ENCODE measurements at regions not wholly inside any gene's neighbourhood (a gene's known extent, or its start where the extent isn't known, plus 50 kb on each side); places are given as distances from the start of the nearest gene placed in this dataset.

DNA sequence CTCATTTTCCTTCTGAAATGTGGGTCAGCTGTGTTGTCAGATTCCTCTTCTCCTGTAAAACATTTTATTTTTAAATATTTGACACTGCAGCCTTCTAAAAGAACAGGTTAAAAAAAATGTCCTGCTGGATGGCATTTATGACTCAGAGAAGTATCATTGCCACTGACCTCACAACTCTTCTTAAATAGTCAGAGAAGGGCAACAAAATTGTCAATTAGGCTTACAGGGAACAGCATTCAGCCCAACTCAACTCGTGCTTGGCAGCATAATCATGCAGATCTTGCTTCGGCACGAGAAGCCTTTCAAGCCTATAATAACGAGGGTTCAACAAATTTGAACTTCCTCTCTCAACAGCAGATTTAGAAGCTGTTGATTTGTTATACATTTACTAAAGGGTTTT is 296.7 kb upstream of the DACH1 start:
- intact Hi-C loops (cut with DNase I, micrococcal nuclease): no loop called here
- ATAC-seq (no peak), DNase-seq (no peak)

DNA sequence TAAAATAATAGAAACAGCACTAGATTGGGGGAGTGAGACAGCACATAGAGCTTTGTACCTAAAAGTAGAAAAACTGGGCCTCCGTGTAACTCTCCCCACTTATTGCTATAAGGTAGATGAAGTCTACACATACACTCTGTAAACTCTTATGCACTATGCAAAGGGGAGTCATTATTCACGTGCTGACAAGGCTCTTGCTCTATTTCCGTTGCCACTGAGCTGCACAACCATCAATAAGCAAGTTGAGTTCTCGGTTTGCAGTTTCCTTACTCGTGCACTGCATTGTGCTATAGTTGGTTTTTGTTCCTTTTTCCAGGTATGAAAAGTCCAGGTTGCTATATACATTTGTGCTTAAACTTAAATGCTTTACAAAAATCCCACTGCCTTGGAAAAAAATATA is 294.0 kb upstream of the DACH1 start:
- DNase-seq (no peak), ATAC-seq (no peak)
- intact Hi-C loops (cut with DNase I, micrococcal nuclease): no loop called here

DNA sequence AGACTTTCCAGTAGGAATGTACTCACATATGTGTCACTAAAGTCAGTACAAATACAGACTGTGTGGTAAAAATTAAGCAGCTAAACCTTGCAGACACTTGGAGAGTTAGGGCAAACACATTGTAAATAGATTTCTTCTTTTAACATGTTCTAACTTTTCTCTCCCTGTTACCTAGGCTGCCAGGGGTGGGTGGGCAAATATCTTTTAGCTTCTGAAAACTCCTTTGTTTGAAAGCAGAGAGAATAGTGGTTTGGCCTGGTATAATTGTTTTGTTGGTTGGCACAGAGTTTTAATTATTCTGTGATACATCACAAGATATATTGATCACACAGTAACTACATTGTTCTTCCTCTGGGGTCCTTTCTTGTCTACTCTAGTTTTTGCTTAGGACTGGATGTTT is 289.8 kb upstream of the DACH1 start:
- intact Hi-C loops (cut with DNase I, micrococcal nuclease): loop anchor here in 1 of 2 donors (10.0 kb wide), 1 partner anchor 1542 kb away; no protein-coding TSS in a partner anchor
- no peak for ATAC-seq
- DNase-seq: no peak

DNA sequence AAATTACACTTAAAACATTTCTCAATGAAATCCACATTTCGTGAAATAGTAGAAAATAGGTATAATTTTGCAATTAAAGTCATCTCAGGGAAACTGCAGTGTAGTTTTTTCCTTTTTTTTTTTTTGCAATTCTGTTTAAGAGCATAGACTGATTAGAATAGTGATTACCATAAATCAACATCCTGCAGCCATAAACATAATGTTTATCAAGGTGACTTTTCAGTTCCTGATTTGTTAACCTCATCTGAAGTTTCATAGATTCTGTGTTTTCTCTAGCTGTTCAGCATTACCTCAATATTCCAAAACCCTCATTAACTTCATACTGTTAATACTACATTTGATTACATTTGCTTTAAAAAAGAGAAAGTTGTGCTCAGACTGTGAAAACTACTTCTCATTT is 286.3 kb upstream of the DACH1 start:
- intact Hi-C loops (cut with DNase I, micrococcal nuclease): loop anchor here in 1 of 2 donors (10.0 kb wide), 1 partner anchor 1538 kb away; no protein-coding TSS in a partner anchor
- no peak for ATAC-seq

DNA sequence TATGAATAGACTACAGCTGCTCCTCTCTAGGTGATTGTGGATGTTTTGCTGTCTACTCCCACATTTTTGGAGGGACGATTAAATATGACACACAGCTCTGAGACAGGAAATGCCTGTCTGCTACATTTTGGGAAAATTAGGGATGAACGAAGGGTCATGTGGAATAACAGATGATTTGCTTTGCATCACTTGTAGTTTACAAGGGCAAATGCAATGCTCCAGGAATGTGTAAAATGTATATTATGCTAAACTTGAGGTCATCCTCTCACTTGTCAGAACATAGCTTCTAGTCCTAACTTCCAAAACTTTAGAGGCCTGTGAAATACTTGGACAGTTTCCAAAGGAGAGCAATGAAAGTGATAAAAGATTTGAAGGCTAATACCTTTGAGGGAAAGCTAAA is 284.2 kb upstream of the DACH1 start:
- DNase-seq: no peak
- no peak for ATAC-seq
- intact Hi-C loops (cut with DNase I, micrococcal nuclease): loop anchor here in 1 of 2 donors (10.0 kb wide), 1 partner anchor 1536 kb away; no protein-coding TSS in a partner anchor

More for the DNA sequence above, 286.3 kb upstream of the DACH1 start:
- no peak for DNase-seq

DNA sequence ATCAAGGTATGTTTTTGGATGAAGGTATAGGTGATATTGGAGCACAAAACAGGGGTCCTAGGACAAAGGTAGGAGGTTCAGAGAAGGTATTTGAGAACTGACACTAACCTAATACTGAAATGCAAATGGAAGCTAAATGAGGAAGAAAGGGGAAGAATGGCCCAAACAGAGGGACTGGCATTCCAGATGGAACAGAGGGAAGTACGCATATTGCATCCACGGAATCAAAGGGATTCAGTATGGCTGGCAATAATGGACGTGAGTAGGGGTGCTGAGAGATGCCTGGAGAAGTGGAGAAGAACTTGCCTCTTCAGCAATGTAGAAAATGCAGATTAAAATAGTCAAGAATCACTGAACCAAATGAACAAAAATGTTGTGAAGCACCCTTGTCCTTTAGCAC is 283.5 kb upstream of the DACH1 start:
- DNase-seq (no peak), ATAC-seq (no peak)
- intact Hi-C loops (cut with DNase I, micrococcal nuclease): loop anchor here in 1 of 2 donors (10.0 kb wide), 1 partner anchor 1536 kb away; no protein-coding TSS in a partner anchor

DNA sequence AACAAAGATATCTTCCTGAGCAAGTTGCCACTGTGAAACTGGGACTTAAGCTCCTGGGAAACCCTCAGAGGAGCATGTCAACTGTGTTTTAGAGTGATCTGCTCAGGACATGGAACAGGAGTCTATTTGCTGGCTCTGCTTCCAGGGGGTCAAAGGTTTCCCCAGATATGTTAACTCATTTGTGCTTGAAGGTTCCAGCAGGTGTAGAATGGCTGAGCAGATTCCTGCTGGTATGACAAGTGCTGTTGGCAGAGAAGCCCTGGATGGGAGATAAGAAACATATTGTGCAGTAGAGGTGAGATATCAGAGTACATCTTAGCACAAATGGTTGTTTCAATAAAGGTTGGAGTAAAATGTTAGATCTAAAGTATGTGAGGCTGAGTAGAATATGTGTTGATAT is 282.7 kb upstream of the DACH1 start:
- DNase-seq (no peak), ATAC-seq (no peak)
- intact Hi-C loops (cut with DNase I, micrococcal nuclease): loop anchor here in 1 of 2 donors (10.0 kb wide), 1 partner anchor 1535 kb away; no protein-coding TSS in a partner anchor

DNA sequence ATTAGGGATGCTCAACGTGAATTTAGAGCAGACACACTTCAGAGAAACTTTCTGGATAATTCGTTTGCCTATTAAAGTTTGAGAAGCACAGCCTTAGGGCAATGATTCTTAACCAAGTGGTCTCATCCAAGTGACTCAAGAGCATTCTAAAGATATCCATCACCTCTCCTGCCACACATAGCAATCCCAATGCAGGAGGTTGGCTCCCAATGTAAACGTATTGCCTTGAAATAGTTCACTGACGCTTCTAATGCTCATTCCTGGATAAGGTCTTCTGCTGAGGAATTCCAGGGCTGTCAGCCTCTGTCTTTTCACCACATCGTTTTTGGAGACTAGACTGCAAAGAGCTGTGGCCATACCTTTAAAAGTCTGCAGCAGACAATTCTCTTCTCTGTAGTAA is 279.8 kb upstream of the DACH1 start:
- DNase-seq (no peak), ATAC-seq (no peak)
- intact Hi-C loops (cut with DNase I, micrococcal nuclease): no loop called here

DNA sequence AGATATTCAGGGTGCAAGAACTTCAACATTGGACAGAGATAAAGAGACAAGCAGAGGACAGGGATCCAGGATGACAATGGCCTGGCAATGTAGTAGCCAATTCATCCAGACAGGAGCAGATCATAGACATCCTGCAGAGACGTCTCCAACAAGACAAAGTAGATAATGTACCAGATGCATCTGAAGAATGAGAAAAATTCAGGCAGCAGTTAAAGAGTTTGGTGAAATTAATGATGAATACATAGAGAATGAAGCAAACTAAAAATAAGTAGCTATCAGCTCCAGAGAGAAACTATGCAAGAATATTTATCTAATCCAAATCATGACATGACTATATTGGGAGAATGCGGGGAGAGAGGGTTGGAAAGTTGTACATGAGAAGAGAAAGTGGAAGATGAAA is 278.4 kb upstream of the DACH1 start:
- ATAC-seq (no peak), DNase-seq (no peak)
- intact Hi-C loops (cut with DNase I, micrococcal nuclease): no loop called here

DNA sequence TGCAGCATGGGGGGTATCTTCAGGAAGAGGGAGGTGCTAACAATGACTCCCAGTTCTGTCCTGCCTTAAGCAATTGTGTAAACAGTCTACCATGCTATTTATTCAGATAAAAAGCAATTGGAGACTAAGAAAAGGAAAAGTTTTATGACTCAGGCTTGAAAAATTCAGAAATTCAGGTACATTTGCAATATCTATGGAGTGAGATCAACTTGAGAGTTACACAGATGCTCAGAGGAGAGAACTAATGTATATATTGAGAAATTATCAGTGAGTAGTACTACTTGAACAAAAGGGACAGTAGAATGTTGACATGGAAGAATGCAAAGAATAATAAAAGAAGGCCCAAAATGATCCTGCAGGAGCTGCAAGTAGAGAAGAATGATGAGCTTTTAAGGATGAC is 277.6 kb upstream of the DACH1 start:
- ATAC-seq (no peak), DNase-seq (no peak)
- intact Hi-C loops (cut with DNase I, micrococcal nuclease): no loop called here

DNA sequence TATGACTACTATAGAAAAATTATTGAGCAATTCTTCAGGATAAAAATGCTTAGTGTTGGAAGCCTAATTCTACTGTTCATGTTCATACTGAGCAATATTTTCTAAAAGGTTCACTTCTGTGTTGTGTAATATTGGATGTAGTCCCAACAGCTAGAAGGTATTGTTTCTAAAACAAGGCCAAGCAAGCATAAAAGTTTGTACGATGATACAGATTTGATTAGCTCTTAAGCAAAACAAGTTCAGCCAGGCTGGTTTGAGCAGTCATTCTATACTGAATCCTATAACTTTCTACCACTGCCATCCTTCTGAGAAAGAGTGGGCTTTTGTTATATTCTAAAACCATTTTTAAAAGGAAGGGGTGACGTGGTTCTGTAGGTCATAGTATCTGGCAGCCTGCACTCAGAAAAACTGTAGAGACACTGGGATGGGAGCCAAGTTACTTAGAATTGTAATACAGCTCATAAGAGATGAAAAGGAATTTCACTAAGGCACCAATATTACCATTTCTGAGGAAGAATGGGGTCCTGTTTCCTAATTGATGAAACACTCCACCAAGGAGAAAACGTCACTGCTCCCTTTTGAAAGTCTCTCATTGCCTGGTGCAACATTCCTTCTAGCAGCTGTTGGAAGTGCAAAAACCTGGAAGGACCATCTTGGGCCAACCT is 275.0 kb upstream of the DACH1 start:
- intact Hi-C loops (cut with DNase I, micrococcal nuclease): no loop called here

DNA sequence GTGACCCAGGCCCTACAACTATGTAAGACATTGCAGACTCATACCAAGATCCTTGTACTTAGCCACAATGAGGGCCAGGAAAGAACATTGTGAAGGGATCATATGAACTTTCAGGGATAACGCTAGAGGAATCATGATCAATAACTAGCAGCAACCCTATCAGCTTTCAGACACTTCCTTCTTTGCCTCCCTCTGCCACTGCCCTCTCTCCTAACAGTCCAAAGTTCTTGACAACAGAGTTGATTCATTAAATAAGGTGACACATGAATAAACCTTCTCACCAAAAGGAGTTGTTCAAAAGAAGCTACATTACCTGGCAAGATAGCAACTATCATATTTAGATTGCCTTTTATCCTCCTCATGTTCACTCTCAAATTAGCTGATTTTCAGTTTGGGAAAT is 272.2 kb upstream of the DACH1 start:
- ATAC-seq (peak; percentile 76), DNase-seq (no peak)
- intact Hi-C loops (cut with DNase I, micrococcal nuclease): no loop called here

More for the DNA sequence above, 275.0 kb upstream of the DACH1 start:
- ATAC-seq: no peak
- DNase-seq: no peak

DNA sequence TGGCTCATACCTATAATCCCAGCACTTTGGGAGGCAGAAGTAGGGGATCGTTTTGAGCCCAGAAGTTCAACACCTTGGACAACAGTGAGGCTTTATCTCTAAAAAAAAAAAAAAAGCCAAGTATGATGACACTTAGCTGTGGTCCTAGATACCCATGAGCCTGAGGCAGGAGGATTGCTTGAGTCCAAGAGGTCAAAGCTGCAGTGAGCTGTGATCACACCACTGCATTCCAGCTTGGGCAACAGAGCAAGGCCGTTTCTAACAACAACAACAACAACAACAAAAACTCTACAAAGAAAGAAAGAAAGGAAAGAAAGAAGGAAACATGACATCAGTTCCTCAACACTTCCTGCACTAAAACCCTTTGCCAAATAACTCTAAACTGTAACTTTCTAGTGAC is 265.1 kb upstream of the DACH1 start:
- DNase-seq: no peak
- ATAC-seq: no peak
- intact Hi-C loops (cut with DNase I, micrococcal nuclease): no loop called here

DNA sequence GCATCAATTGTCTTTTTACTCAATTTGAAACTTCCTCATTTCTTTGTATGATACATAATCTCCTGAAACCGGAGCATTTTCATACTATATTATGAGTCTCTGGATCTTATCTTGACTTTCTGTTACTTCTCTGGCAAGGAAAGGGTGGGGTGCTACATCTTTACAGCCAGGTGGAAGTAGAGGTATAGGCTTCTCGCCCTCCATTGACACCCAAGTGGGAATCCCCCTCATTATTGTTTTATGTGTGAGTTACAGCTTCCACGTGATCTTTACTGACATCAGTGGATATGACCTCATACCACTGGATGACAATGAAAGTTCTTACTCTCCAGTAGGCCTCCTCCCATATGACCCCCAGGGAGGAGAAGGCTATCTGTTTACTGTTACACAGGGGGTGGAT is 262.1 kb upstream of the DACH1 start:
- intact Hi-C loops (cut with DNase I, micrococcal nuclease): no loop called here
- DNase-seq: no peak
- no peak for ATAC-seq

DNA sequence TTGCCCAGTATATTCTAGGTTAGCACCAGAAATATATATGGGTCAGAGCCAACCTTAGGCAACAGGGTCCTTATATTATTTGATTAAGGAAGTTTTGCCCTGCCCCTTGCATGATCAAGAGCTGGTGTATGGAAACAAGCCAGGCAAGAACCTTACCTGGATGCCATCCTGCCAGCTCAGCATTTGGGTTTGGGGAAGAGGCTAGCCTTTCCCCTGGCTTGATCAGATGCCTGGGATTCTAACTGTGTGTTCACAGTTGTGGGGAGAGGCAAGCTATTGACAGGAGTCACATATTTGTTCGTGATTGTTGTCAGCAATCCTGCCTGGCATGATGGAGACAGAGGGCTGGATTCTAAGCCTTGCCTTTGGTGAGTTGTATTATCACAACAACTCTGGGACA is 260.0 kb upstream of the DACH1 start:
- DNase-seq (no peak), ATAC-seq (no peak)
- intact Hi-C loops (cut with DNase I, micrococcal nuclease): no loop called here

DNA sequence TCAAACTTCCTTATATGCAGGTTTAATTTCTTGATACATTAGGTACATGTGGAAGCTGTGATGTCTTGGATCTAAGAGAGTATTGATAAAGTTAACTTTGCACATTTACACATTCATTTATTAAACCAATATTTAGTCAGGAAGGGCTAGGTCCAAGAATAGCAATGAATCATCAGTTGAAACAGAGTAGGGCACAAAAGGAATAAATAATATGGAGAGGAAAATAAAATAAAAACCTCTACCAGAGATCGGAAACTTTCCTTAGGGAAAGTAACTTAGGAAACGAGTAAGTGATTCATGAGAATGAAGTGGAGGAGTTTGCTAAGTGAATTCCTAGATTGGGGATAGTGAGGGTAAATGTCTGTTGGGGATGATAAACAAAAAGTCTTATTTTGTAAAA is 259.4 kb upstream of the DACH1 start:
- ATAC-seq: no peak
- DNase-seq: no peak
- intact Hi-C loops (cut with DNase I, micrococcal nuclease): no loop called here

DNA sequence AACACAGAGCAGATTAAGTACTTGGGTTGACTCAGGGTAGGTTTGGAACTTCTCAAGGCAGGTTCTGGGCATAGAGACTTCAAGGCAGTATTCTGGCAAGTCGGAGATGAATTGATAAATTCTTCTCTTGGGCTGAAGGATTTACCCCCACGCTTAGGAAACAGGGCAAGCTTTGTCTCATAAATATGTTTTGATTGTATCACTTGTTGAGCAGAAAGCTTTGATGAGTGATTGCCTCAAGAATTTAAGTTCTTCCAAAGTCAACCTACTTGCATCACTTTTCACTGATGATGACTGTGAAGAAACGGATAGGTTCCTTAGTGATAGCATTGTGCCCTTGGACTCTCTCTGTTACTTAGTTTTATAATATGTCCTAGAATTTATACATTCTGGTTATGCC is 258.6 kb upstream of the DACH1 start:
- DNase-seq (no peak), ATAC-seq (no peak)
- intact Hi-C loops (cut with DNase I, micrococcal nuclease): no loop called here

DNA sequence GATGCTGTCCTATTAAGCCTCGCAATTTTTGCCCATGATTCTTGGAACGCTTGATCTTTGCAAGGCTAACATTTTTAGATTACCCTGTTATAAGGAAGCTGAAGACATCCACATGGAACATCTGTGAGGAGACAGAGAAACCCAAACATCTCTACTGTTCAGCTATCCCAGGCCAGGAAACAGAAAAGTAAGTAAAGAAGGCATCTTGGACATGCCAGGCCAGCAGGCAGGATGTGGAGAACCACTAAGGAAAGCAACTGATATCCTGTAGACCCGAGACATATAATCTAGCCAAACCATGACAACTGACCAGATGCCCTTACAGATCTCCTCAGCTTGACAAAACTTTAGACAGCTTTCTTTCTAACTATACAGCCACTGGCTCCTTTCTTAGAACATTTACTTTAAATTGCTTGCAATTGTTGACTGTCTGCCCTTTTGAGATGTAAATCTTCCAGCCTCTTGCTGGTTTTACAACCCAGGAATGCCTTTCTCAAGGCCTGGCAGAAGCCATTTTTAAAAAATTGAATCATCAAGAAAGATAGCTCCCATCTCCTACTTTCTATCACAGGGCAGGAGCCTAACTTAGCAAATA is 255.8 kb upstream of the DACH1 start:
- ATAC-seq: no peak
- no peak for DNase-seq
- intact Hi-C loops (cut with DNase I, micrococcal nuclease): no loop called here

DNA sequence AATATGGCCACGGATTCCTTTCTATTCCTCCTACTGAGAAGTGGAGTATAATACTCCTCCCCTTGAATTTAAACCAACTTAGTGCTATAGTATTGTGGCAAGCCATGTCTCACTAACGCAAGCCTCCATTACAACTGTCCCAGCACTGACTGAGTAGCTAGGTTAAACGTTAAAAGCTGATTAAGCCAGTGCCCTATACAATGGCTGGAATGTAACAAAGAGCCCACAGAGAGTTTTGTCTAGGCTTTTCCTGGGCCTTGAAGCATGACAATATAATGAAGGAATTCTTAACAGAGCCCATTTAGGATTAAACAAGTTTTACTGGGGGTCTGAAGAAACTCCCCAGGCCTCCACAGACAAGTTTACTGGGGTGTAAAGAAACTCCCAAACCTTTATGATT is 254.5 kb upstream of the DACH1 start:
- ATAC-seq (no peak), DNase-seq (no peak)
- intact Hi-C loops (cut with DNase I, micrococcal nuclease): no loop called here

DNA sequence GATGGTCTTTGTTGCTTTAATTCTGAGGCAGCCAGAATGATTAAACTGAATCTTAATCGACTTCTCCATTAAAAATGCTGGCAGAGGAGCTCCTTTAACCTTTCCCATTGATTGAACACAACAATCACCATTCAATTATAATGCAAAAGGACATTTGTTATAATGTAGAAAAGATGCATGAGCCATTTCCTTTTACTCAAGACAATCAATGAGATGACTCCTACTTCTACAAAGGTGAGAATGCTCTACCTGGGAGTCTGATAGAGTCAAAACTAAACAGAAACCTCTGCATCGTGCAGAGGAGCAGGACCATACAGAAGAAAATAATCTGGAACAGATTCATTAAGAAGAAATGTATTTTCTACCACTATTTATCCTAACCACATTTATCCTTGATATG is 253.6 kb upstream of the DACH1 start:
- intact Hi-C loops (cut with DNase I, micrococcal nuclease): no loop called here
- no peak for ATAC-seq
- DNase-seq: no peak

DNA sequence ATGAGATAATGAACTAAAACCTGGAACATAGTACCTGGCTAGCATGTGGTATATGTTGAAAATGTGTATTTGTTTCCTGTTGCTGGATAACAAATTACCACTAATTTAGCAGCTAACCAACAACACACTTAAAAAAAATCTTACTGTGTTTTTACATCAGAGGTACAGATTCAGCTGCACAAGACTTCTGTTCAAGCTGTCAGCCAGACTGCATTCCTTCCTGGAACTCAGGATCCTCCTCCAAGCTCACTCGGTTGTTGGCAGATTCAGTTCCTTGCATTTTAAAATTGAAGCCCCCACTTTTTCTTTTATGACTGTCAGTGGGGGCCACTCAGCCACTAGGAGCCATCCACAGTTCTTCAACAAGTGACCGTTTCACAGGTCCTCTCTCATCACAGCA is 246.9 kb upstream of the DACH1 start:
- ATAC-seq: no peak
- DNase-seq: no peak
- intact Hi-C loops (cut with DNase I, micrococcal nuclease): no loop called here

All from left colon (tissue), 2 donors.